Keratinocyte (primary cell): ENCODE measurements at regions not wholly inside any gene's neighbourhood (a gene's known extent, or its start where the extent isn't known, plus 50 kb on each side); places are given as distances from the start of the nearest gene placed in this dataset.

ENCODE experiments used
- DNase-seq: peaks from one replicate; pipeline ENCODE4 v3.0.0-alpha.2; 2011; ENCODE audit warnings: low read depth, missing footprints, low spot score
- FAIRE-seq: peaks from 2 replicates; lab custom pipeline; 2011; peaks lifted over from hg19 to GRCh38; lab: Jason Lieb, UNC
- H2AFZ ChIP-seq: 2 replicates; pipeline ENCODE4 v1.6.0; 2012; ENCODE audit warnings: low read length, control low read depth, inconsistent platforms; ENCODE audit not compliant: control insufficient read depth
- H3K27ac ChIP-seq: 2 replicates; pipeline ENCODE4 v1.5.1; 2011; ENCODE audit warnings: low read length; ENCODE audit not compliant: control insufficient read depth, insufficient read depth
- H3K27me3 ChIP-seq: 3 replicates; pipeline ENCODE4 v1.6.0; 2011; ENCODE audit warnings: low read length; ENCODE audit not compliant: control insufficient read depth, insufficient read depth; ENCODE audit errors: extremely low read depth
- H3K36me3 ChIP-seq, 2 experiments: 2 replicates in 1 of 2; 3 replicates in 1 of 2; pipeline ENCODE4 v1.5.1; 2011; ENCODE audit warnings: low read length in 2 of 2, mild to moderate bottlenecking in 1 of 2; ENCODE audit not compliant: control insufficient read depth in 2 of 2, insufficient read depth in 2 of 2; ENCODE audit errors: extremely low read depth in 1 of 2
- H3K4me1 ChIP-seq: 3 replicates; pipeline ENCODE4 v1.5.1; 2011; ENCODE audit warnings: low read length; ENCODE audit not compliant: control insufficient read depth, insufficient read depth; ENCODE audit errors: extremely low read depth
- H3K4me2 ChIP-seq: 3 replicates; pipeline ENCODE4 v1.6.0; 2011; ENCODE audit warnings: low read depth, low read length; ENCODE audit not compliant: control insufficient read depth, insufficient read depth; ENCODE audit errors: extremely low read depth
- H3K4me3 ChIP-seq, 3 experiments: fragments of 200-600 bp in 1 of 3; sonication (generic) in 1 of 3; 2 replicates in 2 of 3; 3 replicates in 1 of 3; pipeline ENCODE4 v1.5.1; 2011 to 2016; ENCODE audit warnings: low read length in 3 of 3, mild to moderate bottlenecking in 3 of 3, control low read depth in 2 of 3, inconsistent platforms in 1 of 3, low read depth in 1 of 3, mixed read lengths in 1 of 3, mixed run types in 1 of 3, moderate library complexity in 1 of 3; ENCODE audit not compliant: control insufficient read depth in 2 of 3, insufficient read depth in 2 of 3; ENCODE audit errors: extremely low read depth in 1 of 3
- H3K79me2 ChIP-seq: 2 replicates; pipeline ENCODE4 v1.6.0; 2012; ENCODE audit warnings: low read length; ENCODE audit not compliant: control insufficient read depth, insufficient read depth
- H3K9ac ChIP-seq: 3 replicates; pipeline ENCODE4 v1.6.0; 2011; ENCODE audit warnings: low read length; ENCODE audit not compliant: control insufficient read depth, insufficient read depth; ENCODE audit errors: extremely low read depth
- H3K9me1 ChIP-seq: 3 replicates; pipeline ENCODE4 v1.6.0; 2011; ENCODE audit warnings: low read length; ENCODE audit not compliant: control insufficient read depth, insufficient read depth; ENCODE audit errors: extremely low read depth
- H3K9me3 ChIP-seq: 2 replicates; pipeline ENCODE4 v1.5.1; 2012; ENCODE audit warnings: low read depth, low read length; ENCODE audit not compliant: control insufficient read depth
- H4K20me1 ChIP-seq: 3 replicates; pipeline ENCODE4 v1.6.0; 2011; ENCODE audit warnings: low read length; ENCODE audit not compliant: control insufficient read depth, insufficient read depth; ENCODE audit errors: extremely low read depth
- EZH2 ChIP-seq: IDR thresholded peaks from one replicate; pipeline ENCODE4 v1.6.1; 2012; ENCODE audit warnings: inconsistent platforms, mild to moderate bottlenecking, low read length, moderate library complexity
- dilution Hi-C: fragments of 300-500 bp; cut with MboI; formaldehyde crosslinking; loops from one replicate; pipeline ENCODE4 v1.7.0; 2020; ENCODE audit warnings: low sequenced_read_pairs; ENCODE audit not compliant: extremely low pct_ligation_motif_present
- TF ChIP-seq, protein P1 (sequence below), 3 experiments: IDR thresholded peaks in 1 of 3; conservative IDR thresholded peaks in 1 of 3; optimal IDR thresholded peaks in 1 of 3; 2 replicates in 2 of 3; 3 replicates in 1 of 3; pipeline versions ENCODE3 to v1.5.1; 2011; ENCODE audit warnings: low read length in 3 of 3, mild to moderate bottlenecking in 3 of 3, moderate library complexity in 2 of 3, control low read depth in 1 of 3, inconsistent platforms in 1 of 3; ENCODE audit not compliant: insufficient read depth in 2 of 3; ENCODE audit errors: extremely low read depth in 1 of 3

- Histone ChIP-seq H3K4me3 (no peak overlapping the region), H3K4me1 (no peaks in the 10 kb centered on the region), H4K20me1 (no peaks in the 10 kb centered on the region), H3K27ac (no peak overlapping the region), H3K27me3 (no peaks in the 10 kb centered on the region), H2AFZ (no peak overlapping the region), H3K79me2 (no peaks in the 10 kb centered on the region), H3K9me3 (no peaks in the 10 kb centered on the region), H3K4me2 (no peak overlapping the region), H3K9ac (no peak overlapping the region), H3K36me3 (no peaks in the 10 kb centered on the region), H3K9me1 (no peaks in the 10 kb centered on the region)
- TF ChIP-seq EZH2 = no peak
- TF ChIP-seq, protein P1, sequence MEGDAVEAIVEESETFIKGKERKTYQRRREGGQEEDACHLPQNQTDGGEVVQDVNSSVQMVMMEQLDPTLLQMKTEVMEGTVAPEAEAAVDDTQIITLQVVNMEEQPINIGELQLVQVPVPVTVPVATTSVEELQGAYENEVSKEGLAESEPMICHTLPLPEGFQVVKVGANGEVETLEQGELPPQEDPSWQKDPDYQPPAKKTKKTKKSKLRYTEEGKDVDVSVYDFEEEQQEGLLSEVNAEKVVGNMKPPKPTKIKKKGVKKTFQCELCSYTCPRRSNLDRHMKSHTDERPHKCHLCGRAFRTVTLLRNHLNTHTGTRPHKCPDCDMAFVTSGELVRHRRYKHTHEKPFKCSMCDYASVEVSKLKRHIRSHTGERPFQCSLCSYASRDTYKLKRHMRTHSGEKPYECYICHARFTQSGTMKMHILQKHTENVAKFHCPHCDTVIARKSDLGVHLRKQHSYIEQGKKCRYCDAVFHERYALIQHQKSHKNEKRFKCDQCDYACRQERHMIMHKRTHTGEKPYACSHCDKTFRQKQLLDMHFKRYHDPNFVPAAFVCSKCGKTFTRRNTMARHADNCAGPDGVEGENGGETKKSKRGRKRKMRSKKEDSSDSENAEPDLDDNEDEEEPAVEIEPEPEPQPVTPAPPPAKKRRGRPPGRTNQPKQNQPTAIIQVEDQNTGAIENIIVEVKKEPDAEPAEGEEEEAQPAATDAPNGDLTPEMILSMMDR (optimal IDR thresholded peaks at IDR 0.05 in 1 of 3, IDR thresholded peaks at IDR 0.05 in 1 of 3, conservative IDR thresholded peaks at IDR 0.05 in 1 of 3; ENCODE audit: extremely low read depth in 1 of 3, insufficient read depth in 2 of 3, low read length in 3 of 3) = no peak
- DNase-seq (no peak), FAIRE-seq (no peak)
- dilution Hi-C loops = no loop called here
These were observed 292.6 kb downstream of the NUF2 start for GRCh38 chr1:163614361-163614760.

- Histone ChIP-seq H3K9me1 (no peaks in the 10 kb centered on the region), H3K27me3 (no peaks in the 10 kb centered on the region), H3K79me2 (no peaks in the 10 kb centered on the region), H3K27ac (no peak overlapping the region), H3K4me1 (no peaks in the 10 kb centered on the region), H2AFZ (no peak overlapping the region), H3K4me3 (no peak overlapping the region), H3K9ac (no peak overlapping the region), H4K20me1 (no peaks in the 10 kb centered on the region), H3K4me2 (no peak overlapping the region), H3K36me3 (no peaks in the 10 kb centered on the region), H3K9me3 (no peaks in the 10 kb centered on the region)
- dilution Hi-C loops = no loop called here
- FAIRE-seq (no peak), DNase-seq (no peak)
- TF ChIP-seq EZH2 = no peak
- TF ChIP-seq, protein P1 (optimal IDR thresholded peaks at IDR 0.05 in 1 of 3, IDR thresholded peaks at IDR 0.05 in 1 of 3, conservative IDR thresholded peaks at IDR 0.05 in 1 of 3; ENCODE audit: extremely low read depth in 1 of 3, insufficient read depth in 2 of 3, low read length in 3 of 3) = no peak
These were observed 306.4 kb downstream of the NUF2 start for GRCh38 chr1:163628034-163628773.
